Eye (tissue), 1 donor: ENCODE measurements at regions not wholly inside any gene's neighbourhood (a gene's known extent, or its start where the extent isn't known, plus 50 kb on each side); places are given as distances from the start of the nearest gene placed in this dataset.

ENCODE experiments used
- DNase-seq: peaks from one replicate; pipeline ENCODE4 v3.0.0-alpha.2; 2015

GRCh38 chr12:71233083-71233482, 75.3 kb upstream of the TSPAN8 start:
- no peak for DNase-seq

GRCh38 chr12:71230542-71230941, 72.7 kb upstream of the TSPAN8 start:
- DNase-seq, result no peak

- DNase-seq, result no peak
Measured at GRCh38 chr12:71223139-71223538, 65.3 kb upstream of the TSPAN8 start.

GRCh38 chr12:71222436-71222835, 64.6 kb upstream of the TSPAN8 start:
- DNase-seq, result no peak

- DNase-seq, result peak; percentile 24
Measured at GRCh38 chr12:71220260-71220659, 62.5 kb upstream of the TSPAN8 start.

GRCh38 chr12:71219224-71219623, 61.4 kb upstream of the TSPAN8 start:
- DNase-seq, result no peak

- peak; percentile 53 for DNase-seq
Measured at GRCh38 chr12:71218616-71219015, 60.8 kb upstream of the TSPAN8 start.

GRCh38 chr12:71216725-71217579, 59.2 kb upstream of the TSPAN8 start:
- peak; percentile 39 for DNase-seq

- DNase-seq, result no peak
Measured at GRCh38 chr12:71214511-71215285, 56.9 kb upstream of the TSPAN8 start.

- no peak for DNase-seq
Measured at GRCh38 chr12:71208053-71208685, 50.4 kb upstream of the TSPAN8 start.
